ENCODE measurements at regions not wholly inside any gene's neighbourhood (a gene's known extent, or its start where the extent isn't known, plus 50 kb on each side); places are given as distances from the start of the nearest gene placed in this dataset.

GRCh38 chr10:36110097-36110496 lies 468.0 kb upstream of the FZD8 start:
- Histone ChIP-seq H3K36me3 (no peaks in the 10 kb centered on the region), H3K27ac (no peak overlapping the region), H3K27me3 (no peaks in the 10 kb centered on the region), H3K9me3 (peaks cover 0 to 3% (median 0%) of the 10 kb centered on the region in 12 donors), H3K4me3 (no peak overlapping the region), H3K4me1 (peaks cover 0 to 9% (median 5%) of the 10 kb centered on the region in 12 donors)
- ATAC-seq = no peak
- 65 to 83% (median 74%) methylated on average over 1 of the region's 1 CpG for WGBS, 4 donors
- intact Hi-C loops (cut with DNase I) = no loop called here
- no peak for DNase-seq
- TF ChIP-seq CTCF (IDR thresholded peaks at IDR 0.05) (no peak), POLR2A (IDR thresholded peaks at IDR 0.05) (no peak)

GRCh38 chr10:36109399-36110023 lies 467.4 kb upstream of the FZD8 start:
- WGBS, 4 donors = 88 to 91% (median 89%) methylated on average over 3 of the region's 3 CpGs
- Histone ChIP-seq H3K4me1 (peaks cover 0 to 5% (median under 1%) of the 10 kb centered on the region in 12 donors), H3K36me3 (no peaks in the 10 kb centered on the region), H3K4me3 (no peak overlapping the region), H3K27me3 (no peaks in the 10 kb centered on the region), H3K27ac (no peak overlapping the region), H3K9me3 (peaks cover 0 to 3% (median 0%) of the 10 kb centered on the region in 12 donors)
- DNase-seq (no peak), ATAC-seq (no peak)
- TF ChIP-seq POLR2A (IDR thresholded peaks at IDR 0.05) = no peak
- TF ChIP-seq CTCF (IDR thresholded peaks at IDR 0.05) = no peak
- intact Hi-C loops (cut with DNase I) = no loop called here

- no peak overlapping the region for H3K4me3 ChIP-seq
- no peaks in the 10 kb centered on the region for H3K27me3 ChIP-seq
- peaks cover 0 to 44% (median 5%) of the 10 kb centered on the region in 12 donors for H3K9me3 ChIP-seq
- peaks cover 0 to 6% (median 0%) of the 10 kb centered on the region in 12 donors for H3K4me1 ChIP-seq
- ATAC-seq = no peak
- H3K36me3 ChIP-seq = no peaks in the 10 kb centered on the region
- no peak for DNase-seq
- WGBS, 4 donors = 93 to 95% (median 94%) methylated on average over 3 of the region's 3 CpGs
- TF ChIP-seq POLR2A (IDR thresholded peaks at IDR 0.05) (no peak), CTCF (IDR thresholded peaks at IDR 0.05) (no peak)
- H3K27ac ChIP-seq = no peak overlapping the region
- intact Hi-C loops (cut with DNase I) = loop anchor here in 1 of 10 donors (10.0 kb wide), 1 partner anchor 77 kb away; no protein-coding TSS in a partner anchor
Measured at GRCh38 chr10:36097696-36098095, 455.6 kb upstream of the FZD8 start.

GRCh38 chr10:36096576-36096975 lies 454.5 kb upstream of the FZD8 start:
- H3K36me3 ChIP-seq = no peaks in the 10 kb centered on the region
- H3K4me3 ChIP-seq = no peak overlapping the region
- TF ChIP-seq CTCF (IDR thresholded peaks at IDR 0.05) (no peak), POLR2A (IDR thresholded peaks at IDR 0.05) (no peak)
- H3K27me3 ChIP-seq = no peaks in the 10 kb centered on the region
- H3K9me3 ChIP-seq = peaks cover 0 to 39% (median 4%) of the 10 kb centered on the region in 12 donors
- intact Hi-C loops (cut with DNase I) = loop anchor here in 1 of 10 donors (10.0 kb wide), 1 partner anchor 78 kb away; no protein-coding TSS in a partner anchor
- H3K4me1 ChIP-seq = peaks cover 0 to 6% (median 0%) of the 10 kb centered on the region in 12 donors
- WGBS, 4 donors = 74 to 99% (median 94%) methylated on average over 2 of the region's 2 CpGs
- no peak for DNase-seq
- ATAC-seq = no peak
- no peak overlapping the region for H3K27ac ChIP-seq
